NOMO-1 treated with DMSO at 0.1 percent for 48 hours (cell line): ENCODE measurements at regions not wholly inside any gene's neighbourhood (a gene's known extent, or its start where the extent isn't known, plus 50 kb on each side); places are given as distances from the start of the nearest gene placed in this dataset.

Experiments
- DNase-seq: peaks from one replicate; lab custom pipeline; 2025; ENCODE audit not compliant: unreplicated experiment; lab: John Stamatoyannopoulos, UW

DNA sequence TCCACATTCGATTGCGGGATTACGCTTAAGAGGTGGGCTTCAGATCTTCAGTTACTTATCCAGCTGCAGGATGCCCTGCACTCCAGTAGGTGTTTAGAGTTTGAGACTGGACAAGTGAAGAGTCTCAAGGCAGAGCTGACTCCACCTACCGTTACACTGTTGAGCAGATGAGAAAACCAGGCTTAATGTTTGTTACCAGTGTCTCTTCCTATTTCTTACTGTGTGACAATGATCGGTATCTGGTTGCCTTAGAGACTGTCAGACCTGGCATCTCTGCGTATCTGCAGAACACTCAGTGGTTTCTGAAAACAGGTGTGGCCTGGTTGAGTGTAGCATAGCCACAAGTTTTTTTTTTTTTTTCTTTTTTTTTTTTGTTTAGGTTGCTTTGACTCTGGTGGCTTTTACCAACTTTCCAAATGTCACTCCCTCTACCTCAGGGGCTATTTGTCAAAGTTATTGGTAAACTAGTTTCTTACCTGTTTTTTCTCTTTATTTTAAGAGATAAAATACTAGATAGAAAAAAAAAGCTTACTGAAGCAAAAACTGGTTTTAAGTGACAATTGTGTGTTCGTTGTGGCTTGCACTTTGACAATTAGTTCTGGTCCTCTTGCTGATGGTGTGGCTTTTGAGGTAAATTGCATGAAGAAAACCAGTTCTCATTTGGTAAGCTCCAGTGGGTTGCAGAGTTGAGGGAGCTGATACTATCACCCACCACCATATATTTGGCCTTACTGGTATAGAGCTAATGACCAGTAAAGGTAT is 284.8 kb downstream of the ETS1 start:
- DNase-seq, result no peak

DNA sequence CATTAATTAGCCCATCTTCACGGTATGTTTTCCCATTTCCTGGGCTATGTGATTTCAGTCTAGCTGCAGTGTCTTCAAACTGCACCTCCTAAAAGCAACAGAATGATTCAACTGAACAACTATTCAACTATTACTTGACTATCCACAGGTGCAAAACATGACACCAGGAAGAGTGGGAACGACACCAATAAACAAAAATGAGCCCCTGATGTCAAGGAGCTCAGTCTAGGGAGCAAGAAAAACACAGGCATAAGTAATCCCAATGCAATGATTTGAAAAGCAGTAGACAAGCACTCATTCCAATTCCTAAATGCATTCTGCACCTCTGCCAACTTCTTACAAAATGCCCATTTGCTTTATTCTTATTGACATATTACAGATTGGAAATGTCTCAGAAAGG is 285.6 kb downstream of the ETS1 start:
- DNase-seq, result no peak

GRCh38 chr11:128300785-128301184 is 286.6 kb downstream of the ETS1 start:
- no peak for DNase-seq

- no peak for DNase-seq
Measured at GRCh38 chr11:128299132-128299726, 288.1 kb downstream of the ETS1 start.

DNA sequence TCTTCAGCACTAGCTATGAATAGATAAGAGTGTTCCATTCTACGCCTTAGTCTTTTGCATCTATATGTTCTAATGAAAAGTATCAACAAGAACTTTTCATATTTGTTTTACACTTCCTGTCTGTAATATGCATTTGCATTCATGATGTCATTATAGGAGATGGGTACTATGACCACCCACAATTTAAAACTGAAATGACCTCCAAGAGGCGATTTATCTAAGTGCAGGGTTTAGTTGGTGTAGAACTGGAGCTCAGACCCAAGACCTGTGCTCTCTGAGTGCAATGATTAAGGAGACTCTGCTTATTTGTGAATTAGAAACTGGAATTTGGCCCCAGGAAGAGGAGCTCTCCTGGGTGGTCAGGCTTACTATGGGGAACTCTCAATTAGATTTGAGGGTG is 289.1 kb downstream of the ETS1 start:
- no peak for DNase-seq

GRCh38 chr11:128297805-128298204 is 289.6 kb downstream of the ETS1 start:
- no peak for DNase-seq

DNA sequence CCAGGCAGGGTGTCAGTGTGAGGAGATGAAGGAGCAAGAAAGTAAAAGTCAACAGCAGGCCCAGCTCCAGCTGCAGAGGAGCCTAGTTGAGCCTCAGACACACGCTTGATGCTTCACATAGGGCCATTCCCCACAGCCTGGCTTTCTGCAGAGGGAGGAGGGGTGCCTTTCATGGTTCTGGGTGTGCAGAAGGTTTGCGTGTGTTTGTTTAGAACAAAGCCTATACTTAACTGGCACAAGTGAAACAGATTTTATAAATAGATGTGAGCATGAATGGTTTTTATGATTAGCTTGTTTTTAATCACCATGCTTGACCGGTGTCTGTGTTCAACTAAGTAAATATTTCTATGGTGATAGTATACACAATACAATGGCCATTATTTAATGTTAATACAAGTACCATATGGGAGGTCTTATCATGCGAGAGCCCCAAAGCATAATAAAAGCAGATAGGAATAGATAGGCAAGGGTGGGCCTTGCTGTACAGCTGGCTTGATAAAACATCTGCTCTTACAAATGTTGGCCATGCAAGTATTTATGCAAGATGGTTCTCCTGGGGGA is 290.2 kb downstream of the ETS1 start:
- no peak for DNase-seq

DNA sequence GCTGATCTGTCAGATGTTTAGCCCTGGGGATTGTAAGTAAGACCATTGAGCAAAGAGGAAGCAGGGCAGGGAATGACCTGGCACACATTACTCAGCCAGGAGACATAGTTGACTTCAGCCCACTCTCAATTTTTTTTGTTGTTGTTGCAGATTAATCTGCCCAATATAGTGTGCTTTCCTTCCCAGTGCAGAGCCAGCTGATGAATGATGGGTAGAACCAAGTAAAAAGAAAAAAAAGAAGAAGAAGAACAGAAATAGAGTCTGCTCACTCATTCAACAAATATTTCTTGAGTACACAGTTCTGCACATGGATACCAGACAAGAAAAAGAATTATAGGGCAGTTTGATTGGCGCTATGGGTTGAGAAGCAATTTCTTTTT is 292.7 kb downstream of the ETS1 start:
- DNase-seq, result no peak

- no peak for DNase-seq
Measured at GRCh38 chr11:128294001-128294670, 293.2 kb downstream of the ETS1 start.

DNA sequence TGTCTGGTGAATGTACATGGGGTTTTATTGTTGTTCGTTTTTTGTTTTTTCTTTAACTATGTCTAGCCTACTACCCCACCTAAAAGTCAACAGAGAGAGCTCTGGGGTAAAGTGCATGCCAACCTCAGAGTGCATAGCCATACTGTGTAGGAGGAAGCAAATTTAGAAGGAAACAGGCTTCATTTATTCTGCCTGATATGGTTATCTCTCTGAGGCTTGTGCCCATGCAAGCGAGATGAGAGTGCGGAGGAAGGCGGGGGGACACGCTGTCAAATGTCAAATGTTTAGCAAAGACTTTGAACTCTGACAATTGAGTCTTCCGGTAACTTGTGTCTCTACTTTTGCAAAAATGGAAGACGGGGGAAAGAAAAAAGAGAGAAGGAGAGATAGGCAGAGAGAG is 295.5 kb downstream of the ETS1 start:
- no peak for DNase-seq

DNA sequence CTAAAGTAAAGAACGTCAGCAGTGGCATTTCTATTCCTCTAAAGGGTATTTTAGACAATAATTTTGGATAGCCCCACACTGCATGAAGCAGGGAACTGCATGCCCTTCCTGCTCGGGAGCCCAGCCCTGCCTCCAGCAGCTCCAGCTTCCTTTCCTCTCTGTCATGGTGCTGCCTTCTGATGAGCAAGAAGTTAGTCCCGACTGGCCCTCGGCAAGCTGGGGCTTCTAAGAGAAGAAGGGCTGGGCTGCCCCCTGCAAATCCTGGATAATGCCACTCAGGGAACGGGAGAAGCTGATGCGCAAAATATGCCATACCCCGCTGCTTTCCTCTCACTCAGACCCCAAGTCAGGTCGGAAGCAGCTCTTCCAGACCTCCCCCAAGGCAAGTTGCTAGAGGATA is 296.4 kb downstream of the ETS1 start:
- DNase-seq, result no peak

DNA sequence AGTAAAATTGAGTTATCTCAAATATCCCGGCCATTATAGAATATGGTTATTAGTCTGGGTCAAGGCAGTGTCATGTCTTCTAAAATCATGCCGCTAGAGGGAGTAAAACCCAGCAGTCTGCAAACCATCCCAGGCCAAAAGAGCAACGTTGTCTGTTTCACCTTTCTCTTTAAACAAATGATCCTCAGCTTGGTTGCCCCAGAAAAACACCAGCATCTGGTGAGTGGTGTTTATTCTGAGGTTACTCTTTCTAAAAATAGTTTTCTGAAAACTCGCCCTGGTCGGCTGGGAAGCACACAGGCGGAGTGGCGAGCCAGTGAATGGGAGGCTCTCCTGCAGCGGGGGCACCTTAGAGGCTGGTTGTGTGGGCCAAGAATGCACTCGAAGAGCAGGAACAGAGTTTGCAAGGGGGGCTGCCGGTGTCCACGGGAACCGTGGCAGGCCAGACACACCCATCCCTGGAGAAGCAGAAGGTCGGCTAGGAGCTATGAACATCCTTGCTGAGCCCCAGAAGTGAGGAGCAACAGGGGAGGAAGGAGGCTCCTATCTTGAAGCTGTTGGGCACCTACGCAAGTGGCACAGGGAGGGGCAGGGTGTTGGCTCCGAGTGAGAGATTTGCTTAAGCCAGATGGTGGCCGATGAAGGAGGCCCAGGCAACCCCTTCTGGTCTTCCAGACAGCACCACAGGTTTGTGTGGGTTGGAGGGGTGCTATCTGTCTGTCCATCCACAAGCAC is 297.1 kb downstream of the ETS1 start:
- peak; percentile 58 for DNase-seq

DNA sequence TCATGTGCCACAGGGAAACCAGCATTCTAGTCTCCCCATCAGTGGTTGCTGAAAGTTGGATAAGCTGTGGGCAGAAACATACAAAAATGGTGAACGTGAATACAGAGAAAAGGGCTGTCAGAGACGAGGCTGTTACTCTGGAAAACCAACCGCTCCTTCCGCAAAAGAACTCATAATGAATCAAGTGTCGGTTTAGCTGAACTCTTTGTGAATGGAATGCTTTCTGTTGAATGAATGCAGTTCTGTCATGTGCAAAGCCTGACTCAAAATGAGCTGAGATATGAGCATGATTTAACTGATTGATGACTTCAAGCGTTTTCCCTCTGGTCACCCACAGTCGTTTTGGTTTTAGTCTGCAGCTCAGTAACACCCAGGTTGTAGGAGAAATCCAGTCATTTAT is 298.3 kb downstream of the ETS1 start:
- no peak for DNase-seq

GRCh38 chr11:128288368-128288767 is 299.0 kb downstream of the ETS1 start:
- DNase-seq, result no peak

DNA sequence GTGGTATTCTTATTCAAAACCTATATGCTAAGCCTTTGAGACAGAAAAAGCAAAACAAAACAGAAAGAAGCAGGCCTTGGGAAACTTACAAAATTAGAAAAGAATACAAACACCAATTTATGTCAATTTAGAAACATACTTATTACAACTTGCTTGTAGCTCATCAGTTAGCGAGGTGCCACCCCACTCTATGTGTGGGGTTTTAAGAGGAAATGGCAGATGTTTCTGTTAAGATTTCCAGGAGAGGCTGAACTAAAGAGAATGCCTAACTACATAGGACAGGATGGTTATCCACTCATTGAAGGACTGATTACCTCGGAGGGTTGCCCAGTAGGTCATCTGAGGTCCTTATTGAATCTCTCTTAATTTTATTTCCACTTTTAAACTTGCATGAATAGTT is 302.0 kb downstream of the ETS1 start:
- no peak for DNase-seq

- DNase-seq, result no peak
Measured at GRCh38 chr11:128284634-128285033, 302.7 kb downstream of the ETS1 start.

DNA sequence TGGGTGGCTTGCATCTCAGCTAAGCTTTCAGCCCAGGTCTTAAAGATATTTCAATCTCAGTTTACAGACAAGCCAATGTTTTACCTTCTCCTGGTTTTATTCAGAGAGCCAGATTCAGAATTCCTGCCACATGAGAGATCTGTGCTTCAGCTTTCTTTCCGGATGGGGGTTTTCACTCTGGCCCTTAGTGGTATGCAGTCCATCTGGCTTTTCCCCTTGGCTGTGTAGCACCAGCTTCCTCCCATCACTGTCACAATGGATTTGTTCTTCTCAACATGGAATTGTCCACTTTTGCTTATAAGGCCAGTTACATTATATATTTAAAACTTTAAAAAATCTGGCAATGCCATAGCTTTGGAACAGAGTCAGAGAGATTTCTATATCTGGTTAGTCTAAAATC is 303.9 kb downstream of the ETS1 start:
- DNase-seq, result no peak

DNA sequence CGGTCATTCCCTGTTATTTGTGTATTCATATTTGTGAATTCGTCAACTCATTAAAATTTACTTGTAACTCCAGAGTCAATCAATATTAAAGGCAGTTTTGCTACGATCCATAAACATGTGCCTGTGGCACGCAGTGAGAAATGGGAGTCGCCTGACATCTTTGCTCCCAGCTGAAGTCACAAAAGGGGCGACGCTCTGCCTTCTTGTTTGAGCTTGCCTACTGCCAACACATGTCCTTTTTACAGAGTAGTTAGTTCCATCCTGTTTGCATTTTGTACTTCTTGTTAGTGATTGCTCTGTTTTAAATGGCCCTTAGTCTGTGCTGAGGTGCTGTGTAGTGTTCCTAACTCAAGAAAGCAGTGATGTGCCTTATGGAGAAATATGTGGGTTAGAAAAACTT is 305.3 kb downstream of the ETS1 start:
- no peak for DNase-seq

DNA sequence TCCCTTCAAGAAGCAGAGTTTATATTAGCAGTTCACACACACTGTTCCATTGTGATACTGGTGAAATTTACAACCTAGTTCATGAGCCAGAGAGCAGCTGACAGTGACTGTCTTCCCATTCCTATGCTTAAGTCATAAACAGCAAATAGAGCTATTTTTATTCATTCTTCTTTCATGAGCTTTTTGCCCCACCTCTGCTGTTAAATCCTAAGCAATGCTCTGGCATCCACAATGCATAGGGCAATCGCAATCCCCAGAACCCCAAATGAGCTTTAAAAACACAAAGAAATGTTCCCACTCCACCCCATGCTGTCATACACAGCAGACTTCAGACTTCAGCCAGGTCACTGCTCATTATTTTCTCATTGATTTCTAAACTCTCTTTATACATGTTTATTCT is 307.5 kb downstream of the ETS1 start:
- DNase-seq, result no peak

DNA sequence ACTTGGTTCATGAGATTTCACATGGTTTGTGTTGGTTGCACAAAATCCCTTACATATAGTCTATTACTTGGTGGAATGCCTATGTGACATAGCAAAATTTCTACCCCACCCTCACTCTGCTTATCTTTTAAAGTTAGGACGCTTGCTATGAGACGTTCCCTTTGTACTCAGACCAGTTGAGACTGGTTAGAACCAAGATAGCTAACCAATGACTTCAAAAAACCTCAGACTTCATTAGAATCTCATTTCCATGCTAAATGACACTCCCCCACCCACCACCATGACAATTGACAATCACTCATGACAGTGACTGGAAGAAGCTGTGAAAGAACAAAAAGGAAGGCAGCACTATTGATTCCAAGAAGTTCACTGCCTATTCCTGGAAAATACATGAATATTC is 313.6 kb downstream of the ETS1 start:
- DNase-seq, result no peak

GRCh38 chr11:128271401-128271800 is 316.0 kb downstream of the ETS1 start:
- no peak for DNase-seq

DNA sequence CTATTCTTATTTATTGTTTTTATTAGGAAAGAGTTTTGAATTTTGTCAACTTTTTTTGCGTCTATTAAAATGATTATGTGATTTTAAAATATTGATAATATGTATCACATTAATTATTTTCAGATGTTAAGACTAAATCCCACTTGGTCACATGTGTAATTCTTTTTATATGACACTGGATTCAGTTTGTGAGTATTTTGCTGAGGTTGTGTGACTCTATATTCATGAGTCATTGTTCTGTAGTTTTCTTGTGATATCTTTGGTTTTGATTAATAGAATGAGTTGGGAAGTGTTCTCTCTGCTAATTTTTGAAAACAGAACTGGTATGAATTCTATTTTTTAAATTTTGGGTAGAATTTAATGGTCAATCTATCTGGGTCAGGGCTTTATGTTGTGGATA is 317.9 kb downstream of the ETS1 start:
- no peak for DNase-seq
